GM12878 (cell line): ENCODE measurements at regions not wholly inside any gene's neighbourhood (a gene's known extent, or its start where the extent isn't known, plus 50 kb on each side); places are given as distances from the start of the nearest gene placed in this dataset.

Experiments
- ATAC-seq: fragments of 200-7000 bp; cut with Tn5 transposase; 3 replicates; pipeline ENCODE4 v1.9.1; 2020; ENCODE audit warnings: mild to moderate bottlenecking, moderate library complexity
- BruUV-seq: library from RNA; stranded (reverse); fragments of 400-500 nt; replicated peaks from 2 replicates; lab custom pipeline; 2021; lab: Mats Ljungman, UMichigan
- CTCF ChIA-PET: fragments of 300-600 bp; sonication (Branson Sonifier 250); formaldehyde crosslinking; extraction: SDS; loops from one replicate; lab custom pipeline; 2021; ENCODE audit warnings: inconsistent platforms; lab: Yijun Ruan, JAX
- POLR2A ChIA-PET: fragments of 350-600 bp; formaldehyde crosslinking; extraction: SDS; loops from one replicate; lab custom pipeline; 2021; ENCODE audit warnings: inconsistent platforms; lab: Charles Lee
- RAD21 ChIA-PET: fragments of 300-600 bp; sonication (Branson Sonifier 250); formaldehyde crosslinking; loops from one replicate; lab custom pipeline; 2023; ENCODE audit warnings: antibody characterized with exemption; ENCODE audit not compliant: unreplicated experiment; lab: Charles Lee
- SMC1A ChIA-PET: fragments of 300-600 bp; sonication (Branson Sonifier 250); formaldehyde crosslinking; loops from one replicate; lab custom pipeline; 2023; ENCODE audit not compliant: unreplicated experiment, uncharacterized antibody; lab: Charles Lee
- DNase-seq: peaks from one replicate; pipeline ENCODE4 v3.0.0-alpha.2; 2011; ENCODE audit warnings: low read depth, low spot score
- FAIRE-seq: peaks from 3 replicates; lab custom pipeline; 2011; peaks lifted over from hg19 to GRCh38; lab: Jason Lieb, UNC
- H2AFZ ChIP-seq: 2 replicates; pipeline ENCODE4 v1.6.0; 2011; ENCODE audit warnings: low read depth, low read length, control low read depth; ENCODE audit not compliant: control insufficient read depth
- H3K27ac ChIP-seq: 2 replicates; pipeline ENCODE4 v1.5.1; 2011; ENCODE audit warnings: control low read depth; ENCODE audit not compliant: control insufficient read depth, insufficient read depth
- H3K27me3 ChIP-seq, 2 experiments: replicated peaks in 1 of 2; 2 replicates each; pipeline versions ENCODE4 v1.6.0 to v1.6.1; 2011; ENCODE audit warnings: low read length in 1 of 2; ENCODE audit not compliant: control insufficient read depth in 2 of 2, insufficient read depth in 2 of 2
- H3K36me3 ChIP-seq, 2 experiments: 2 replicates each; pipeline ENCODE4 v1.5.1; 2011; ENCODE audit warnings: low read length in 1 of 2; ENCODE audit not compliant: control insufficient read depth in 2 of 2, insufficient read depth in 2 of 2
- H3K4me1 ChIP-seq: 2 replicates; pipeline ENCODE4 v1.6.1; 2011; ENCODE audit warnings: mild to moderate bottlenecking, low read length, moderate library complexity, mixed read lengths; ENCODE audit not compliant: control insufficient read depth, insufficient read depth
- H3K4me2 ChIP-seq: 2 replicates; pipeline ENCODE4 v1.6.0; 2011; ENCODE audit warnings: control low read depth; ENCODE audit not compliant: control insufficient read depth, insufficient read depth
- H3K4me3 ChIP-seq: fragments of 200-600 bp; sonication (generic); 2 replicates; pipeline ENCODE4 v1.5.1; 2016
- H3K79me2 ChIP-seq: 2 replicates; pipeline ENCODE4 v1.6.0; 2011; ENCODE audit warnings: low read length; ENCODE audit not compliant: control insufficient read depth, insufficient read depth
- H3K9ac ChIP-seq: 2 replicates; pipeline ENCODE4 v1.8.0; 2011; ENCODE audit warnings: low read length, control low read depth, mixed read lengths; ENCODE audit not compliant: control insufficient read depth, insufficient read depth
- H3K9me3 ChIP-seq: replicated peaks from 3 replicates; pipeline ENCODE4 v1.5.1; 2011; ENCODE audit warnings: mild to moderate bottlenecking, low read length; ENCODE audit not compliant: control insufficient read depth, insufficient read depth
- H4K20me1 ChIP-seq: 2 replicates; pipeline ENCODE4 v1.6.0; 2011; ENCODE audit not compliant: control insufficient read depth, insufficient read depth
- BCL11A ChIP-seq: IDR thresholded peaks from 2 replicates; pipeline ENCODE4 v1.6.1; 2011; ENCODE audit warnings: low read depth, low read length
- ESRRA ChIP-seq: IDR thresholded peaks from 2 replicates; pipeline ENCODE4 v1.6.1; 2012; ENCODE audit warnings: mild to moderate bottlenecking, low read length, improper control_type of control experiment
- MLLT1 ChIP-seq: fragments of 450-650 bp; IDR thresholded peaks from 2 replicates; pipeline ENCODE4 v1.6.1; 2016; ENCODE audit warnings: mild to moderate bottlenecking
- NRF1 ChIP-seq: conservative IDR thresholded peaks from 2 replicates; pipeline ENCODE4 v1.6.1; 2011; ENCODE audit warnings: mild to moderate bottlenecking, low read depth, low read length, improper control_type of control experiment
- PAX8 ChIP-seq: fragments of 450-650 bp; IDR thresholded peaks from 2 replicates; pipeline ENCODE4 v1.6.1; 2017; ENCODE audit warnings: mild to moderate bottlenecking, moderate library complexity
- RCOR1 ChIP-seq: conservative IDR thresholded peaks from 2 replicates; pipeline ENCODE4 v1.6.1; 2012; ENCODE audit warnings: low read depth, low read length, improper control_type of control experiment
- SMC3 ChIP-seq: IDR thresholded peaks from 2 replicates; pipeline ENCODE4 v1.6.1; 2011; ENCODE audit warnings: low read length, improper control_type of control experiment, borderline replicate concordance
- SUPT20H ChIP-seq: IDR thresholded peaks from 2 replicates; pipeline ENCODE4 v1.6.1; 2011; ENCODE audit warnings: low read depth, mild to moderate bottlenecking, low read length, moderate library complexity, borderline replicate concordance; ENCODE audit not compliant: control insufficient read depth
- TARDBP ChIP-seq: IDR thresholded peaks from 2 replicates; pipeline ENCODE4 v1.6.1; 2016; ENCODE audit warnings: borderline replicate concordance
- WGBS: methylation state at CpG from one replicate; pipeline ENCODE4 v1.1.6; 2016; ENCODE audit warnings: low lambda C conversion rate; ENCODE audit not compliant: insufficient replicate concordance, insufficient coverage; ENCODE audit errors: missing lambda C conversion rate; 5-methylcytosine and 5-hydroxymethylcytosine counted together
- in situ Hi-C: fragments of 300-500 bp; cut with MboI; formaldehyde crosslinking; loops from 9 replicates; pipeline ENCODE4 v1.14.3; 2018; ENCODE audit warnings: mixed read lengths
- intact Hi-C: fragments of 100-400 bp; cut with micrococcal nuclease; formaldehyde crosslinking; loops from one replicate; pipeline ENCODE4 v1.14.2; 2022; ENCODE audit not compliant: unreplicated experiment
- TF ChIP-seq, protein P1 (sequence below): fragments of 450-650 bp; IDR thresholded peaks from 2 replicates; pipeline ENCODE4 v1.6.1; 2016; ENCODE audit warnings: mild to moderate bottlenecking

- Histone ChIP-seq H3K4me2 (no peak overlapping the region), H3K4me1 (no peaks in the 10 kb centered on the region), H3K27ac (no peak overlapping the region), H2AFZ (no peak overlapping the region), H4K20me1 (no peaks in the 10 kb centered on the region), H3K4me3 (no peak overlapping the region), H3K36me3 (no peaks in the 10 kb centered on the region), H3K9me3 (no peaks in the 10 kb centered on the region), H3K27me3 (no peaks in the 10 kb centered on the region), H3K79me2 (no peaks in the 10 kb centered on the region), H3K9ac (no peak overlapping the region)
- BruUV-seq: no TSS peak
- POLR2A ChIA-PET: no interaction called here
- in situ Hi-C loops (no loop called here), intact Hi-C loops (no loop called here)
- RAD21 ChIA-PET: no interaction called here
- ATAC-seq (no peak), DNase-seq (no peak), FAIRE-seq (no peak)
- no peak for TF ChIP-seq BCL11A
- TF ChIP-seq, protein P1, sequence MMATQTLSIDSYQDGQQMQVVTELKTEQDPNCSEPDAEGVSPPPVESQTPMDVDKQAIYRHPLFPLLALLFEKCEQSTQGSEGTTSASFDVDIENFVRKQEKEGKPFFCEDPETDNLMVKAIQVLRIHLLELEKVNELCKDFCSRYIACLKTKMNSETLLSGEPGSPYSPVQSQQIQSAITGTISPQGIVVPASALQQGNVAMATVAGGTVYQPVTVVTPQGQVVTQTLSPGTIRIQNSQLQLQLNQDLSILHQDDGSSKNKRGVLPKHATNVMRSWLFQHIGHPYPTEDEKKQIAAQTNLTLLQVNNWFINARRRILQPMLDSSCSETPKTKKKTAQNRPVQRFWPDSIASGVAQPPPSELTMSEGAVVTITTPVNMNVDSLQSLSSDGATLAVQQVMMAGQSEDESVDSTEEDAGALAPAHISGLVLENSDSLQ: no peak
- no peak for TF ChIP-seq SMC3
- CTCF ChIA-PET: no interaction called here
- SMC1A ChIA-PET: no interaction called here
- WGBS: 0% methylated on average over 1 of the region's 1 CpG
Measured at GRCh38 chr12:30438601-30439041, 257.0 kb downstream of the IPO8 start.

GRCh38 chr12:30437616-30438015, 258.1 kb downstream of the IPO8 start:
- FAIRE-seq: no peak
- no peak overlapping the region for H3K9ac ChIP-seq
- RAD21 ChIA-PET: no interaction called here
- no peak for ATAC-seq
- SMC1A ChIA-PET: interaction anchor here (0.9 kb wide), 1 partner anchor 25 kb away, joined by 3 read pairs; no protein-coding TSS in a partner anchor
- H3K4me3 ChIP-seq: no peak overlapping the region
- DNase-seq: no peak
- no peak overlapping the region for H3K27ac ChIP-seq
- intact Hi-C loops: no loop called here
- no peak overlapping the region for H2AFZ ChIP-seq
- H3K36me3 ChIP-seq: no peaks in the 10 kb centered on the region
- H3K79me2 ChIP-seq: no peaks in the 10 kb centered on the region
- H3K27me3 ChIP-seq: no peaks in the 10 kb centered on the region
- no TSS peak for BruUV-seq
- H3K4me1 ChIP-seq: no peaks in the 10 kb centered on the region
- in situ Hi-C loops: no loop called here
- H3K4me2 ChIP-seq: no peak overlapping the region
- CTCF ChIA-PET: no interaction called here
- no peaks in the 10 kb centered on the region for H4K20me1 ChIP-seq
- TF ChIP-seq ESRRA (no peak), NRF1 (no peak), TARDBP (no peak), PAX8 (no peak), SUPT20H (no peak), RCOR1 (no peak), MLLT1 (no peak)
- TF ChIP-seq, protein P1: no peak
- no peaks in the 10 kb centered on the region for H3K9me3 ChIP-seq
- POLR2A ChIA-PET: no interaction called here
